Stimulated activated naive B cell treated with anti-CD40 and anti-IgM and Interleukin-4, amounts not matched to agents 10 μg/mL and 1 μg/mL and 100 μg/mL, for 72 hours (primary cell): ENCODE measurements at regions not wholly inside any gene's neighbourhood (a gene's known extent, or its start where the extent isn't known, plus 50 kb on each side); places are given as distances from the start of the nearest gene placed in this dataset.
A peak's percentile ranks its signal among the peaks of the same experiment; 100 is the strongest.

ENCODE experiments used
- ATAC-seq, 2 donors: fragments of 150-1000 bp; cut with Tn5 transposase; replicated peaks; 2 replicates each; pipeline ENCODE4 v1.10.0; 2021; ENCODE audit warnings: moderate library complexity in 1 of 2
- DNase-seq: peaks from one replicate; pipeline ENCODE4 v3.0.0; 2021
- H3K27ac Mint-ChIP-seq: one replicate; pipeline ENCODE4 v1.8.0; 2022; ENCODE audit warnings: mild to moderate bottlenecking, mixed read lengths
- H3K27me3 Mint-ChIP-seq, 2 donors: one replicate each; pipeline ENCODE4 v1.8.0; 2022; ENCODE audit warnings: mixed read lengths in 2 of 2
- H3K36me3 Mint-ChIP-seq, 2 donors: one replicate each; pipeline ENCODE4 v1.8.0; 2022; ENCODE audit warnings: mixed read lengths in 2 of 2, mild to moderate bottlenecking in 1 of 2
- H3K4me1 Mint-ChIP-seq, 2 donors: one replicate each; pipeline ENCODE4 v1.8.0; 2022; ENCODE audit warnings: mixed read lengths in 2 of 2, mild to moderate bottlenecking in 1 of 2
- H3K4me3 Mint-ChIP-seq, 2 donors: one replicate each; pipeline ENCODE4 v1.8.0; 2022; ENCODE audit warnings: mild to moderate bottlenecking in 2 of 2, mixed read lengths in 2 of 2, moderate library complexity in 1 of 2
- H3K9me3 Mint-ChIP-seq, 2 donors: one replicate each; pipeline ENCODE4 v1.8.0; 2022; ENCODE audit warnings: mixed read lengths in 2 of 2, mild to moderate bottlenecking in 1 of 2

- DNase-seq (no peak), ATAC-seq (no peak)
- Mint-ChIP-seq H3K4me1 (peaks cover 5 to 8% of the 10 kb centered on the region in 2 donors), H3K4me3 (no peak overlapping the region), H3K27me3 (peaks cover 24 to 44% of the 10 kb centered on the region in 2 donors), H3K36me3 (no peaks in the 10 kb centered on the region), H3K9me3 (peaks cover 2 to 7% of the 10 kb centered on the region in 2 donors), H3K27ac (no peak overlapping the region)
Observed at GRCh38 chr10:14414901-14415300, 84.2 kb upstream of the FRMD4A start.

- Mint-ChIP-seq H3K4me3 (no peak overlapping the region), H3K27me3 (peaks cover 24 to 44% of the 10 kb centered on the region in 2 donors), H3K9me3 (peaks cover 5 to 11% of the 10 kb centered on the region in 2 donors), H3K4me1 (peaks cover 12% of the 10 kb centered on the region in 2 donors), H3K27ac (no peak overlapping the region), H3K36me3 (no peaks in the 10 kb centered on the region)
- ATAC-seq: no peak
- no peak for DNase-seq
Observed at GRCh38 chr10:14413523-14413922, 82.8 kb upstream of the FRMD4A start.

- H3K9me3 Mint-ChIP-seq: peaks cover 5 to 11% of the 10 kb centered on the region in 2 donors
Observed at GRCh38 chr10:14412624-14413023, 81.9 kb upstream of the FRMD4A start.

DNA sequence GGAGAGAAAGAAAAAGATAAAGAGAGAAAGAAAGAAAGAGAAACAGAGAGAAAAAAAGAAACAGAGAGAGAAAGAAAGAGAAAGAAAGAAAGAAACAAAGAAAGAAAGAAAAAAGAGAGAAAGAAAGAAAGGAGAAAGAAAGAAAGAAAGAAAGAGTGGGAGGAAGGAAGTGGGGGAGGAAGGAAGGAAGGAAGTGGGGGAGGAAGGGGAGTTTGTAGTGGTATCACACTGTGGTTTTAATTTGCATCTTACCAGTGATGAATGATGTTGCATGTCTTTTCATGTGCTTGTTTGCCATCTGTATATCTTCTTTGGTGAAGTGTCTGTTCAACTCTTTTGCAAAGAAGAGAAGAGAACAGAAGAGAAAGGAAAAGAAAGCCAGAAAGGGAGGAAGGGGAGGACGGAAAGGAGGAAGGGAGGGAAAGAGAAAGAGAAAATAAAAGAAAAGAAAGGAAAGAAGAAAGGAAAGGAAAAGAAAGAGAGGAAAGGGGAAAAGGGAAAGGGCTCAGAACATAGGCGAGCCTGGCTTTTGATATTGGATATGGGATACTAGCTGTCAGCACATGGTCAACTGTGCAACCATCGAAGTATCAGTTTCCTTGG, 79.2 kb upstream of the FRMD4A start:
- peak overlapping the region in 1 of 2 donors; percentile 52 for H3K4me3 Mint-ChIP-seq

More at GRCh38 chr10:14412624-14413023, 81.9 kb upstream of the FRMD4A start:
- Mint-ChIP-seq H3K36me3 (no peaks in the 10 kb centered on the region), H3K4me3 (no peak overlapping the region), H3K27ac (no peak overlapping the region), H3K4me1 (peaks cover 15 to 21% of the 10 kb centered on the region in 2 donors), H3K27me3 (peaks cover 24 to 47% of the 10 kb centered on the region in 2 donors)
- no peak for DNase-seq
- no peak for ATAC-seq

DNA sequence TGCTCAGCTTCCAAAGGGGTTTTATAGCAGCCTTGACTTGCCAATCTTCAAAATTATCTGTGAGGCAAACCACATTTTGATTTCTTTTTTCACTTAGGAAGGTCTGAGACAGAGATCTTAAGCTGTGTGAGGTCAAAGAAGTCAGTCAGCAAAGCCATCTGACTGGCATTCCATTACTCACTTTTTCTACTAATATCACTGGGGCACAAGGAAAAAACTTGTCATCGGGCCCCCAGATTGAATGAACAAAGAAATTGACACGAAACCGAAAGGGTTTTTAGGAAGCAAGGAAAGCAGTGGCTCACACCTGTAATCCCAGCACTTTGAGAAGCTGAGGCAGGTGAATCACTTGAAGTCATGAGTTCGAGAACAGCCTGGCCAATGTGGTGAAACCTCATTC, 78.5 kb upstream of the FRMD4A start:
- no peak for DNase-seq
- H3K9me3 Mint-ChIP-seq: peaks cover 5 to 11% of the 10 kb centered on the region in 2 donors
- peaks cover 26 to 33% of the 10 kb centered on the region in 2 donors for H3K27me3 Mint-ChIP-seq
- H3K27ac Mint-ChIP-seq: no peak overlapping the region
- H3K4me3 Mint-ChIP-seq: no peak overlapping the region
- ATAC-seq: peak in 1 of 2 donors; percentile 42
- peaks cover 15 to 22% of the 10 kb centered on the region in 2 donors for H3K4me1 Mint-ChIP-seq
- H3K36me3 Mint-ChIP-seq: no peaks in the 10 kb centered on the region

More for the DNA sequence above, 79.2 kb upstream of the FRMD4A start:
- peak overlapping the region; percentile 57 for H3K27ac Mint-ChIP-seq
- H3K4me1 Mint-ChIP-seq: peaks cover 15 to 22% of the 10 kb centered on the region in 2 donors
- H3K9me3 Mint-ChIP-seq: peaks cover 5 to 11% of the 10 kb centered on the region in 2 donors
- no peaks in the 10 kb centered on the region for H3K36me3 Mint-ChIP-seq
- peak in 1 of 2 donors; percentile 33 for ATAC-seq
- peaks cover 24 to 38% of the 10 kb centered on the region in 2 donors for H3K27me3 Mint-ChIP-seq
- DNase-seq: no peak

- Mint-ChIP-seq H3K27ac (no peak overlapping the region), H3K4me1 (peaks cover 15 to 22% of the 10 kb centered on the region in 2 donors), H3K4me3 (no peak overlapping the region), H3K36me3 (no peaks in the 10 kb centered on the region), H3K27me3 (peaks cover 20 to 26% of the 10 kb centered on the region in 2 donors), H3K9me3 (peaks cover 5 to 11% of the 10 kb centered on the region in 2 donors)
- DNase-seq (no peak), ATAC-seq (peak; percentile 57 to 62)
Observed at GRCh38 chr10:14408139-14408538, 77.4 kb upstream of the FRMD4A start.

GRCh38 chr10:14407567-14407966, 76.8 kb upstream of the FRMD4A start:
- DNase-seq: no peak
- peaks cover 20 to 25% of the 10 kb centered on the region in 2 donors for H3K27me3 Mint-ChIP-seq
- H3K4me3 Mint-ChIP-seq: no peak overlapping the region
- H3K36me3 Mint-ChIP-seq: no peaks in the 10 kb centered on the region
- peaks cover 5 to 11% of the 10 kb centered on the region in 2 donors for H3K9me3 Mint-ChIP-seq
- no peak overlapping the region for H3K27ac Mint-ChIP-seq
- no peak for ATAC-seq
- peaks cover 15 to 22% of the 10 kb centered on the region in 2 donors for H3K4me1 Mint-ChIP-seq

- Mint-ChIP-seq H3K36me3 (no peaks in the 10 kb centered on the region), H3K27ac (no peak overlapping the region), H3K4me1 (peaks cover 11 to 22% of the 10 kb centered on the region in 2 donors), H3K9me3 (peaks cover 5 to 8% of the 10 kb centered on the region in 2 donors), H3K27me3 (peaks cover 25 to 38% of the 10 kb centered on the region in 2 donors), H3K4me3 (no peak overlapping the region)
- DNase-seq: no peak
- no peak for ATAC-seq
Observed at GRCh38 chr10:14405076-14406065, 74.6 kb upstream of the FRMD4A start.

- Mint-ChIP-seq H3K27ac (no peak overlapping the region), H3K4me3 (no peak overlapping the region), H3K9me3 (no peaks in the 10 kb centered on the region), H3K4me1 (peaks cover 2 to 11% of the 10 kb centered on the region in 2 donors), H3K27me3 (peaks cover 33 to 50% of the 10 kb centered on the region in 2 donors), H3K36me3 (no peaks in the 10 kb centered on the region)
- ATAC-seq (no peak), DNase-seq (no peak)
Observed at GRCh38 chr10:14403881-14404623, 73.3 kb upstream of the FRMD4A start.

DNA sequence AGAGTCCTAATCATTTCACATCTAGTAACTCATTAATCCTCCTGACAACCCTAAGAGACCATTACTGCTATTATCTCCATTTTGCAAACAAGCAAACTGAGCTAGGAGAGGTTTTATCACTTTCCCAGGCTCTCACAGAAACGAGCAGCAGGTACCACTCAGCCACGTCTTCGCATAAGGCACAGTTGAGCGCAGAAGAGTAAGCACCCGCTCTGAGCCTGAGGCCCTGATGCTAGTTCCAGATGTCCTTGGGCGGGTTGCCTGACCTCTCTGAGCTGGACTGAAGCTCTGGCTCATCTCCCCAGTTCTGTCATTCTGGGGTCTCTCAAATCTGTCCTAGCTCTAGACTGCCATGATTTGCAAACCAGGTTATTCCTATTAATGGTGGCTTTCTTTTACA, 72.6 kb upstream of the FRMD4A start:
- no peak for ATAC-seq
- peaks cover 33 to 55% of the 10 kb centered on the region in 2 donors for H3K27me3 Mint-ChIP-seq
- DNase-seq: no peak
- no peaks in the 10 kb centered on the region for H3K36me3 Mint-ChIP-seq
- peaks cover 2 to 8% of the 10 kb centered on the region in 2 donors for H3K4me1 Mint-ChIP-seq
- no peaks in the 10 kb centered on the region for H3K9me3 Mint-ChIP-seq
- no peak overlapping the region for H3K4me3 Mint-ChIP-seq
- H3K27ac Mint-ChIP-seq: no peak overlapping the region

DNA sequence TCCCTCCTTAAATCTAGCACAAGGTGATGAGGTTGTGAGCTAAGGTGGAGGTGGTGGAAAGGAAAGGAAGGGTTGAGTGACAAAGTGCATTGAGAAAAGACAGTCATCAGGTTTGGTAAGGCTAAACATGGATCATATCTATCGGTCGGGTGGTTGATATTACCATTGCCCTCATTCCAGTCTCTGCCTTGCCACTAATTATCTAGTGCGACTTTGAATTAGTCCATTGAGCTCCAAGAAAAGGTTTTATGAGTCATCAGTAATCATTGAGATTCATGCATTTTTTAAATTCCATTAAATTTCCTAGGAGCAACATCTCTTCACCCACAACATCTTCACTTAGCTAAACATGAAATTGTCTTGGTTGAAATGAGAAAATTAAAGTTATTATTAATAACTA, 68.9 kb upstream of the FRMD4A start:
- Mint-ChIP-seq H3K4me3 (no peak overlapping the region), H3K4me1 (no peaks in the 10 kb centered on the region), H3K9me3 (peaks cover 0 to 4% of the 10 kb centered on the region in 2 donors), H3K27me3 (peaks cover 31 to 44% of the 10 kb centered on the region in 2 donors), H3K27ac (no peak overlapping the region), H3K36me3 (no peaks in the 10 kb centered on the region)
- DNase-seq (no peak), ATAC-seq (no peak)

DNA sequence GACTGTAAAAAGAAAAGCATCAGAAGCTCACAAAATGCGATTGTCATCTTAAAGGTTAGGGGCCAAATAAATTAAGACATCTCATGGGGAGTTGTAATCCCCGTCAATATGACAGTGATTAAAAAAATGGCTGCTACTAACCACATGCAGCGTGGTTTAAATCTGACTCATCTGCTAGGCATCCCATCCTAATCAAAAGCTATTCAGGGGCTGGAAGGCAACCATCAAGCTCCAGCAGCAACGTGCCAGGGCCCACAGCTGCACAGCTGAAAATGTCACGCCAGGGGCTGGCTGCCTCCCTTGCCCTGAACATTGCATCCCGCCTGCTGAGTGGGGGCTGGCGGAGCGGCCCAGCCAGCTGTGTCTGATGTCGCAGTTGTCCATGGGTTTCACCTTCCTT, 66.3 kb upstream of the FRMD4A start:
- ATAC-seq (no peak), DNase-seq (no peak)
- H3K4me3 Mint-ChIP-seq: no peak overlapping the region
- H3K27ac Mint-ChIP-seq: no peak overlapping the region
- peaks cover 0 to 9% of the 10 kb centered on the region in 2 donors for H3K9me3 Mint-ChIP-seq
- no peaks in the 10 kb centered on the region for H3K4me1 Mint-ChIP-seq
- H3K36me3 Mint-ChIP-seq: no peaks in the 10 kb centered on the region
- H3K27me3 Mint-ChIP-seq: peaks cover 34 to 40% of the 10 kb centered on the region in 2 donors

DNA sequence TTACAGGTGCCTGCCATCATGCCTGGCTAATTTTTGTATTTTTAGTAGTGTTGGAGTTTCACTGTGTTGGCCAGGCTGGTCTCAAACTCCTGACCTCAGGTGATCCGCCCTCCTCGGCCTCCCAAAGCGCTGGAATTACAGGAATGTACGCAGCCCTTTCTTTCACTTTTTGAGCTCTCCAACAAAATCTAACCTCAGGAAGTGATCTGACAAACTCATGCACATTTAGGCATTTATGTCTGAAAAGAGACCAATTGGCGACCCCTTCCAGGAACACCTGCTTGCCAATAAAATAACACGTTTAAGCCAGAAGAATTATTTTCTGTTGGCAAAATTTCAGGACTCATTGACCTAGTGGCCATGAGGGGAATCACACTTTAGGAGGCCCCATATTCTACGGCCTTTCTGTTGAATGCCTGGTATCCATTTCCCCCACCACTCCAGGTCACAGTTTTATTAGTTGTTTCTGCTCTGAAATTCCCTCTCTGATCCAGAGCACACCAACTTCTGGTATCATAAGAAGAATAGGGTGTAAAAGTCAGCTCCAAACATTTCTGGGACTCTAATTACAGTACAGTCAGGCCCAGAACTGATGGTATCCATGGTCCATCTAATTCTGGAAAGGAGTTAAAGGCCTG, 65.8 kb upstream of the FRMD4A start:
- no peak overlapping the region for H3K27ac Mint-ChIP-seq
- DNase-seq: no peak

More for the DNA sequence above, 65.8 kb upstream of the FRMD4A start:
- H3K27me3 Mint-ChIP-seq: peaks cover 29 to 34% of the 10 kb centered on the region in 2 donors
- peaks cover 0 to 9% of the 10 kb centered on the region in 2 donors for H3K9me3 Mint-ChIP-seq
- H3K36me3 Mint-ChIP-seq: no peaks in the 10 kb centered on the region
- H3K4me3 Mint-ChIP-seq: no peak overlapping the region
- no peak for ATAC-seq
- H3K4me1 Mint-ChIP-seq: no peaks in the 10 kb centered on the region
